ENCODE measurements at regions not wholly inside any gene's neighbourhood (a gene's known extent, or its start where the extent isn't known, plus 50 kb on each side); places are given as distances from the start of the nearest gene placed in this dataset.

GRCh38 chr7:41085244-41085643, 617.6 kb downstream of the INHBA start:
- Histone ChIP-seq H3K36me3 (no peaks in the 10 kb centered on the region), H3K27me3 (no peaks in the 10 kb centered on the region), H3K4me1 (ENCODE audit: insufficient read depth) (peaks cover 2% of the 10 kb centered on the region), H3K4me3 (no peak overlapping the region), H3K9me3 (no peaks in the 10 kb centered on the region), H3K27ac (no peak overlapping the region)
- no peak for TF ChIP-seq EP300 (IDR thresholded peaks at IDR 0.05)
- no peak for DNase-seq
- WGBS, 3 donors = 75 to 78% (median 76%) methylated on average over 2 of the region's 2 CpGs
- intact Hi-C loops (cut with DNase I) = no loop called here

GRCh38 chr7:41084381-41084780, 618.5 kb downstream of the INHBA start:
- H3K36me3 ChIP-seq = no peaks in the 10 kb centered on the region
- no peak for DNase-seq
- no peaks in the 10 kb centered on the region for H3K27me3 ChIP-seq
- intact Hi-C loops (cut with DNase I) = no loop called here
- no peaks in the 10 kb centered on the region for H3K9me3 ChIP-seq
- no peak overlapping the region for H3K27ac ChIP-seq
- no peak overlapping the region for H3K4me3 ChIP-seq
- 78 to 82% (median 81%) methylated on average over 2 of the region's 2 CpGs for WGBS, 3 donors
- TF ChIP-seq EP300 (IDR thresholded peaks at IDR 0.05) (no peak), CTCF (IDR thresholded peaks at IDR 0.05) (no peak), POLR2A (IDR thresholded peaks at IDR 0.05) (no peak)
- H3K4me1 ChIP-seq (ENCODE audit: insufficient read depth) = peaks cover 2% of the 10 kb centered on the region

GRCh38 chr7:41069635-41070034, 633.3 kb downstream of the INHBA start:
- intact Hi-C loops (cut with DNase I) = no loop called here
- no peaks in the 10 kb centered on the region for H3K9me3 ChIP-seq

GRCh38 chr7:41067576-41067975, 635.3 kb downstream of the INHBA start:
- TF ChIP-seq POLR2A (IDR thresholded peaks at IDR 0.05) (no peak), EP300 (IDR thresholded peaks at IDR 0.05) (no peak), CTCF (IDR thresholded peaks at IDR 0.05) (no peak)
- 64 to 82% (median 74%) methylated on average over 1 of the region's 1 CpG for WGBS, 3 donors
- H3K36me3 ChIP-seq = no peaks in the 10 kb centered on the region
- H3K9me3 ChIP-seq = no peaks in the 10 kb centered on the region
- intact Hi-C loops (cut with DNase I) = no loop called here
- no peaks in the 10 kb centered on the region for H3K4me1 ChIP-seq (ENCODE audit: insufficient read depth)
- no peak for DNase-seq
- H3K27ac ChIP-seq = no peak overlapping the region
- no peak overlapping the region for H3K4me3 ChIP-seq
- no peaks in the 10 kb centered on the region for H3K27me3 ChIP-seq

More at GRCh38 chr7:41069635-41070034, 633.3 kb downstream of the INHBA start:
- WGBS, 3 donors = 86 to 87% (median 87%) methylated on average over 3 of the region's 3 CpGs
- H3K27me3 ChIP-seq = no peaks in the 10 kb centered on the region
- TF ChIP-seq POLR2A (IDR thresholded peaks at IDR 0.05) (no peak), CTCF (IDR thresholded peaks at IDR 0.05) (no peak)
- DNase-seq = no peak
- no peaks in the 10 kb centered on the region for H3K4me1 ChIP-seq (ENCODE audit: insufficient read depth)
- H3K36me3 ChIP-seq = no peaks in the 10 kb centered on the region
- H3K27ac ChIP-seq = no peak overlapping the region
- no peak overlapping the region for H3K4me3 ChIP-seq

- no peaks in the 10 kb centered on the region for H3K9me3 ChIP-seq
- no peak for TF ChIP-seq EP300 (IDR thresholded peaks at IDR 0.05)
- TF ChIP-seq POLR2A (IDR thresholded peaks at IDR 0.05) = no peak
- no peak for TF ChIP-seq CTCF (IDR thresholded peaks at IDR 0.05)
- 96 to 99% (median 96%) methylated on average over 4 of the region's 4 CpGs for WGBS, 3 donors
- H3K27me3 ChIP-seq = no peaks in the 10 kb centered on the region
- no peaks in the 10 kb centered on the region for H3K36me3 ChIP-seq
- DNase-seq = no peak
- no peak overlapping the region for H3K27ac ChIP-seq
- no peak overlapping the region for H3K4me3 ChIP-seq
- no peaks in the 10 kb centered on the region for H3K4me1 ChIP-seq (ENCODE audit: insufficient read depth)
- intact Hi-C loops (cut with DNase I) = no loop called here
These were observed 637.2 kb downstream of the INHBA start for GRCh38 chr7:41065663-41066062.
